D721Med (cell line): ENCODE measurements at regions not wholly inside any gene's neighbourhood (a gene's known extent, or its start where the extent isn't known, plus 50 kb on each side); places are given as distances from the start of the nearest gene placed in this dataset.

Experiments used
- DNase-seq: peaks from one replicate; pipeline ENCODE4 v3.0.0; 2011; ENCODE audit warnings: low spot score; ENCODE audit not compliant: insufficient read length
- FAIRE-seq: peaks from 2 replicates; lab custom pipeline; 2011; peaks lifted over from hg19 to GRCh38; lab: Jason Lieb, UNC
- TF ChIP-seq, protein P1 (sequence below): IDR thresholded peaks from 2 replicates; pipeline ENCODE4 v1.5.1; 2012; ENCODE audit warnings: mild to moderate bottlenecking, control low read depth; ENCODE audit not compliant: insufficient read depth; ENCODE audit errors: missing control alignments

GRCh38 chr14:38973083-38973700, 129.8 kb downstream of the SEC23A start:
- no peak for DNase-seq
- no peak for FAIRE-seq
- TF ChIP-seq, protein P1, sequence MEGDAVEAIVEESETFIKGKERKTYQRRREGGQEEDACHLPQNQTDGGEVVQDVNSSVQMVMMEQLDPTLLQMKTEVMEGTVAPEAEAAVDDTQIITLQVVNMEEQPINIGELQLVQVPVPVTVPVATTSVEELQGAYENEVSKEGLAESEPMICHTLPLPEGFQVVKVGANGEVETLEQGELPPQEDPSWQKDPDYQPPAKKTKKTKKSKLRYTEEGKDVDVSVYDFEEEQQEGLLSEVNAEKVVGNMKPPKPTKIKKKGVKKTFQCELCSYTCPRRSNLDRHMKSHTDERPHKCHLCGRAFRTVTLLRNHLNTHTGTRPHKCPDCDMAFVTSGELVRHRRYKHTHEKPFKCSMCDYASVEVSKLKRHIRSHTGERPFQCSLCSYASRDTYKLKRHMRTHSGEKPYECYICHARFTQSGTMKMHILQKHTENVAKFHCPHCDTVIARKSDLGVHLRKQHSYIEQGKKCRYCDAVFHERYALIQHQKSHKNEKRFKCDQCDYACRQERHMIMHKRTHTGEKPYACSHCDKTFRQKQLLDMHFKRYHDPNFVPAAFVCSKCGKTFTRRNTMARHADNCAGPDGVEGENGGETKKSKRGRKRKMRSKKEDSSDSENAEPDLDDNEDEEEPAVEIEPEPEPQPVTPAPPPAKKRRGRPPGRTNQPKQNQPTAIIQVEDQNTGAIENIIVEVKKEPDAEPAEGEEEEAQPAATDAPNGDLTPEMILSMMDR, result no peak

DNA sequence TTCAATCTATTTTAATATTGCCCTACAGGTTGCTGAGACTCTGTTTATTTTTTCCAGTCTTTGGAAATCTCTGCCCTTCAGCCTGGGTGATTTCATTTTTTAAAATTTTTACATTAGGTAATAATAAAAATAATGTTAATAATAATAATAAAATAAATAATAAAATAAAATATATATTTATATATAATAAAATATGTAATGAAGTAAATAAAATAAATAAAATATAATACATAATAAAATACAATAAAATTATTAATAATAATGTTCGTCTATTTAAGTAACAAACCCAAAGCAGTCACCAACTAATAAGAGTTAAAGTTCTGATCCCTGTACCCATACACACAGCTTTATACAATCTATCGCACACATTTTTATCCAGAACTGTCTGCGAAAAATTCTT, 130.5 kb downstream of the SEC23A start:
- no peak for FAIRE-seq
- TF ChIP-seq, protein P1, result no peak
- DNase-seq, result no peak

- FAIRE-seq (no peak), DNase-seq (no peak)
- TF ChIP-seq, protein P1, result no peak
Measured at GRCh38 chr14:38971258-38971921, 131.6 kb downstream of the SEC23A start.

- DNase-seq, result no peak
- no peak for FAIRE-seq
- TF ChIP-seq, protein P1, result no peak
Measured at GRCh38 chr14:38964630-38965029, 138.4 kb downstream of the SEC23A start.

DNA sequence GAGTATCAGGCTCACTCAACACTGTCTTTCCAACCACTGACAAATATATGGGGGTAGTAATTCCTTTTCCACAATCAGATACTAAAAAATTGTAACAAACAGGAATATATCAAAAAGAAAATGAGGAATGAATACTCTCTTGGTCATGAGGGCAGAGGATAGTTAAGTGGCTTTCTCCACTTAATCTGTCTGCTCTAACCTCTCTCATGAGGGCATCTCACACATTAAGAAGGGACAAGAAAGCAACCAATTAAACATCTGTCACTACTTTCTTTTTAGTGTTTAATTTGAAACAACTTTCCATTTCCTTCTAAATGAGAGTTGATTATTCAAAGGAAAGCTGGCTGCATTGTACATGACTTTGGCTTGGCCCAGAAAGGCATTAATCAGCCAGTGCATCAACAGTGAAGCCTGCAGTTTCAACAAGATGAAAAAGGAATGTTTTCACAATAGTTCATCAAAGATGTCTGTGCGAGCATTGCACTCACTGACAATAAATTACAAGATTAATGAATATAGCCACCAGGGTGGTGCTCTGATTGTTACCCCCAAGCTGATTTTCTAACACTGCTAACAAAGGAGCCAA, 142.0 kb downstream of the SEC23A start:
- TF ChIP-seq, protein P1, result no peak
- FAIRE-seq (no peak), DNase-seq (no peak)

DNA sequence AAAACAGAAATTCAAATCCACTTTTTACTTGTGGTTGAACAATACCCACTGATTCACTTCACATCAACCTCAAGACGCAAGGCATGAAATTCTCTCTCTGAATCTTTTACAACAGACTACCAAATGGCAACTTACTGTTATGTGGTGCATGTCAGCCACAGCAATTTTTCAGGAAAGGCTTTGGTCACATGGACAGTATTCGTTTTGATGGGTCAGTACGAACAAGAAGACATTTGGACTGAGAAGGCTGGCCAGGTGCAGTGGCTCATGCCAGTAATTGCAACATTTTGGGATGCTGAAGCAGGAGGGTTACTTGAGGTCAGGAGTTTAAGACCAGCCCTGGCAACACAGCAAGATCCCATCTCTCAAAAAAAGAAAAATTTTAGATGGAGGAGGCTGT, 144.0 kb downstream of the SEC23A start:
- TF ChIP-seq, protein P1, result no peak
- DNase-seq (no peak), FAIRE-seq (no peak)

DNA sequence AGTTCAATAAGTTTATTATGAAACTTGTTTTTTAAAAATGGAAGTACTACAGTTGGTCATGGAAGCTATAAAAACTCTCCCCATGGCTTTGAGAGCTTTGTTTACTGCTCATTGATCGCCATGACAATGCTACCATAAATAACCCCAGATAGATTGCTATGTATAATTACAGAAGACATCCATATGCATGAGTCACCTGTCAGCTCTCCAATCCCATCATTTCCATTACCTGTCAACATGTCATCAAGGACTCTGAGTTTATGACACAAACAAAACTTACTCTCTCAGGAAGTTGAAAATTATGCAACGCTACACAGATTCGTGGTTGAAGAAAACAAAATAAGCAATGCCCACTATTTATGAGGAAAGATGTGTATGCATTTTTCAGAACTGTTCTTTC, 144.4 kb downstream of the SEC23A start:
- DNase-seq, result no peak
- FAIRE-seq, result no peak
- TF ChIP-seq, protein P1, result no peak
